NCI-H446 (cell line): ENCODE measurements at regions not wholly inside any gene's neighbourhood (a gene's known extent, or its start where the extent isn't known, plus 50 kb on each side); places are given as distances from the start of the nearest gene placed in this dataset.
"Not testable (repeated sequence)": the region's sequence is repeated elsewhere in the genome, so short reads cannot be mapped to it uniquely, and the experiment has no call there.

ENCODE experiments used
- DNase-seq, 2 experiments: peaks; one replicate each; lab custom pipeline; 2025; lab: John Stamatoyannopoulos, UW

GRCh38 chrX:138930583-138930945, 219.0 kb upstream of the FGF13 start:
- DNase-seq: no peak

GRCh38 chrX:138929926-138930582, 218.5 kb upstream of the FGF13 start:
- no peak for DNase-seq

- no peak for DNase-seq
Observed at GRCh38 chrX:138928737-138929459, 217.4 kb upstream of the FGF13 start.

- no peak for DNase-seq
Observed at GRCh38 chrX:138925330-138925729, 213.8 kb upstream of the FGF13 start.

- DNase-seq: no peak
Observed at GRCh38 chrX:138923805-138924204, 212.3 kb upstream of the FGF13 start.

- DNase-seq: no peak
Observed at GRCh38 chrX:138921031-138921430, 209.5 kb upstream of the FGF13 start.

GRCh38 chrX:138917781-138918180, 206.3 kb upstream of the FGF13 start:
- no peak for DNase-seq

- no peak for DNase-seq
Observed at GRCh38 chrX:138914767-138915166, 203.2 kb upstream of the FGF13 start.

- DNase-seq: no peak
Observed at GRCh38 chrX:138908577-138908976, 197.1 kb upstream of the FGF13 start.

GRCh38 chrX:138897621-138898492, 186.3 kb upstream of the FGF13 start:
- DNase-seq: no peak

GRCh38 chrX:138890491-138890890, 179.0 kb upstream of the FGF13 start:
- no peak for DNase-seq

GRCh38 chrX:138889149-138889548, 177.6 kb upstream of the FGF13 start:
- DNase-seq: no peak

- DNase-seq: no peak
Observed at GRCh38 chrX:138886769-138887168, 175.3 kb upstream of the FGF13 start.

GRCh38 chrX:138885886-138886285, 174.4 kb upstream of the FGF13 start:
- no peak for DNase-seq

- not testable (repeated sequence) for DNase-seq
Observed at GRCh38 chrX:138880293-138880692, 168.8 kb upstream of the FGF13 start.

GRCh38 chrX:138877746-138878145, 166.2 kb upstream of the FGF13 start:
- no peak for DNase-seq

- DNase-seq: no peak
Observed at GRCh38 chrX:138875472-138875871, 164.0 kb upstream of the FGF13 start.

GRCh38 chrX:138874271-138874935, 162.9 kb upstream of the FGF13 start:
- DNase-seq: no peak

- DNase-seq: not testable (repeated sequence)
Observed at GRCh38 chrX:138873640-138874039, 162.1 kb upstream of the FGF13 start.

- DNase-seq: no peak
Observed at GRCh38 chrX:138872537-138872936, 161.0 kb upstream of the FGF13 start.

GRCh38 chrX:138871739-138872138, 160.2 kb upstream of the FGF13 start:
- DNase-seq: no peak

GRCh38 chrX:138866643-138867042, 155.1 kb upstream of the FGF13 start:
- no peak for DNase-seq
